Activated CD4-positive, alpha-beta memory T cell treated with anti-CD3 and anti-CD28 coated beads, Interleukin-2, amount 10 ng/mL, durations not matched to agents 7 days and 5 days (primary cell): ENCODE measurements at regions not wholly inside any gene's neighbourhood (a gene's known extent, or its start where the extent isn't known, plus 50 kb on each side); places are given as distances from the start of the nearest gene placed in this dataset.
"Not testable (repeated sequence)": the region's sequence is repeated elsewhere in the genome, so short reads cannot be mapped to it uniquely, and the experiment has no call there.

ENCODE experiments used
- CTCF ChIA-PET: fragments of 350-600 bp; sonication (Branson Sonifier 250); formaldehyde crosslinking; loops from one replicate; lab custom pipeline; 2021; ENCODE audit warnings: antibody characterized with exemption, inconsistent platforms; lab: Charles Lee
- POLR2A ChIA-PET: fragments of 350-600 bp; sonication (Branson Sonifier 250); formaldehyde crosslinking; loops from one replicate; lab custom pipeline; 2021; ENCODE audit warnings: antibody characterized with exemption; lab: Charles Lee
- DNase-seq: peaks from one replicate; pipeline ENCODE4 v3.0.0-alpha.2; 2020
- H3K27ac Mint-ChIP-seq: one replicate; pipeline ENCODE4 v1.8.0; 2021; ENCODE audit warnings: mild to moderate bottlenecking, mixed read lengths
- H3K27me3 Mint-ChIP-seq: one replicate; pipeline ENCODE4 v1.8.0; 2021; ENCODE audit warnings: mixed read lengths
- H3K36me3 Mint-ChIP-seq: one replicate; pipeline ENCODE4 v1.8.0; 2021; ENCODE audit warnings: low read depth, mixed read lengths
- H3K4me1 Mint-ChIP-seq: one replicate; pipeline ENCODE4 v1.8.0; 2021; ENCODE audit warnings: mixed read lengths
- H3K4me3 Mint-ChIP-seq: one replicate; pipeline ENCODE4 v1.8.0; 2021; ENCODE audit warnings: mild to moderate bottlenecking, mixed read lengths
- H3K9me3 Mint-ChIP-seq: one replicate; pipeline ENCODE4 v1.8.0; 2021; ENCODE audit warnings: mixed read lengths

DNA sequence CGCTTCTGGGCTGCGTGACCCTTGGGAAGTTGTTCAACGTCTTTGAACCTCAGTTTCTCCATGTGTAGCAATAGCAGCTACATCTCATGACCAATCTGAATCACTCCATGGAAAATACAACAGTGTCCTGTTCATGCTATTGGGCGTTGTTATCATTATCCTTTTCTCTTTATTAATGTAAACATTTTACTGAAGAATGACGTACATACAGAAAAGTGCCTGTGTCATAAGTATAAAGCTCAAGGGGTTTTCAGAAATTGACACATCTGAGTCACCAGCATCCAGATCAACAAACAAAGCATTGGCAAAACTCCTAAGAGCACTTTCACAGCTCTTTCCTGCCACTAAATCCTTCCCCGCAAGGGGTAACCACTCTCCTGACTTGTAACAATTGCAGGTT is 438.4 kb downstream of the XYLT1 start:
- peaks cover 6% of the 10 kb centered on the region for H3K4me1 Mint-ChIP-seq
- no peak overlapping the region for H3K27ac Mint-ChIP-seq
- no peak for DNase-seq
- H3K27me3 Mint-ChIP-seq: no peaks in the 10 kb centered on the region
- peaks cover 13% of the 10 kb centered on the region for H3K9me3 Mint-ChIP-seq
- POLR2A ChIA-PET: no interaction called here
- H3K4me3 Mint-ChIP-seq: no peak overlapping the region
- CTCF ChIA-PET: no interaction called here
- H3K36me3 Mint-ChIP-seq: peaks cover 15% of the 10 kb centered on the region

DNA sequence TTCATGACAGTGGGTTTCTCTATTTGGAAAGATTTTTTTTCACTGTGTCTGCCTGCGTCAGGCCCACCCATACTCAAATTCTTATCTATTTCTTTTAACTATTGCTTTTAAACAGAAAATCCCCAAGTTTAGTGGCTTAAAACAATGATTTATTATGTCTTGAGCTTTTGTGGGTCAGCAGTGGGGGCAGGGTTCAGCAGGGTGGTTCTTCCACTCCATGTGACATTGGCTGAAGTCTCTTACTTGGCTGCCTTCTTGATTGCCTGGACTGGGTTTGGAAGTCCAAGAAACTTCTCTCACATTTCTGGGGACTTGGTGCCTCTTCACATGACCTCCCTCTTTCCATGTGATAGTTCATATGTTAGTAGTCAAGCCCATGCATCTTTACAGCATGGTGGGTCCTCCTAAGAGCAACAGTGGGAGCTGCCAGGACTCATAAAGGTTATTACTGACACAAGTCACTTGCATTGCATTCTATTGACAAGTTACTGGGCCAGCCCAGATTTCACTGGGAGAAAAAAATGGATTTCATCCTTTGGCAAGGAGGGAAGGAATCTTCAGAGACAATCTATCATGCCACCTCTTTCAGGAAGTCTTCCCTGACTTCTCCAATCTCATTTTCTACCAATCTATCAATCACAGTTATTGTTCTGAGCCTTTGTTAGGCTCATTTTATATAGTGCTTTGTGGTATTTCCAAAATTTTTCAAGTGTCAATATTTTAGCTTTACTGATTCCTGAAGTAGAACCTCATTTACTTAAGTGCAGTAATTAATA is 436.1 kb downstream of the XYLT1 start:
- POLR2A ChIA-PET: no interaction called here
- H3K36me3 Mint-ChIP-seq: peaks cover 5% of the 10 kb centered on the region

DNA sequence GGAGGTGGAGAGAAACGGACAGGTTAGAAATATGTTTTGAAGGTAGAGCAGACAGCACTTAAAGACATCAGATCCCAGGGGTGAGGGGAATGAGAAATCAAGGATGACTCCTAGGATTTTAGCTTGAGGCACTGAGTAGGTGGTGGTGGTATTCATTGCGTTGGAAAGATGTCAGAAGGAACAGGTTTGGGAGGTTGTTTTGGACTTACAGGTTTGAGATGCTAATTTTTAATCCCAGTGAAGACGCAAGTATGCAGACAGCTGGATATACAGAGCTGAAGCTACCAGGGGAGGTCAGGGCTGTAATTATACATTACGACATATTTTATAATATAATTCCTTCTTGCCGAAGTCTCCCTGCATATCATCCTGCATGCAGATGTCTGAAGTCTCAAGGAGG is 433.3 kb downstream of the XYLT1 start:
- H3K4me3 Mint-ChIP-seq: no peak overlapping the region
- POLR2A ChIA-PET: interaction anchor here (1.2 kb wide), 1 partner anchor 21 kb away, joined by 4 read pairs; no protein-coding TSS in a partner anchor
- H3K4me1 Mint-ChIP-seq: no peaks in the 10 kb centered on the region
- CTCF ChIA-PET: no interaction called here
- no peak for DNase-seq
- no peaks in the 10 kb centered on the region for H3K9me3 Mint-ChIP-seq
- H3K27me3 Mint-ChIP-seq: no peaks in the 10 kb centered on the region
- no peak overlapping the region for H3K27ac Mint-ChIP-seq
- no peaks in the 10 kb centered on the region for H3K36me3 Mint-ChIP-seq

More for the DNA sequence above, 436.1 kb downstream of the XYLT1 start:
- H3K27ac Mint-ChIP-seq: no peak overlapping the region
- DNase-seq: no peak
- no peak overlapping the region for H3K4me3 Mint-ChIP-seq
- CTCF ChIA-PET: no interaction called here
- H3K4me1 Mint-ChIP-seq: no peaks in the 10 kb centered on the region
- peaks cover 7% of the 10 kb centered on the region for H3K9me3 Mint-ChIP-seq
- no peaks in the 10 kb centered on the region for H3K27me3 Mint-ChIP-seq

DNA sequence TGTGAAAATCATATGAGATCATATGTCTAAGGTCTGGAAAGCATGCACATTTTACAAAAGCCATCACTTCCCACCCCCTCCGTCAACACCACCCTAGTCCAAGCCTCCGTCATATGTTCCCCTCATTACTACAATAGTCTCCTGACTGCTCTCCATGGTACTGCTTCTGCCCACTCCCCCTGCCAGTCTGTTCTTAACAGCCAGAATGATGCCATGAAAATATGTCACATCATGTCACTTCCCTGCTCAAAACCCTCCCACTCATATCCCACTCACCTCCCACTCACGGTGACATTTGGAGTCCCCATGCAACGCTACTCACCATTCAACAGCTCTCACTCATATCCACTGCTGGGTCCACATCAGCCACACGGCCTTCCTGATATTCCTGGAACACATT is 432.3 kb downstream of the XYLT1 start:
- H3K4me3 Mint-ChIP-seq: no peak overlapping the region
- POLR2A ChIA-PET: interaction anchor here (1.2 kb wide), 1 partner anchor 20 kb away, joined by 4 read pairs; no protein-coding TSS in a partner anchor

DNA sequence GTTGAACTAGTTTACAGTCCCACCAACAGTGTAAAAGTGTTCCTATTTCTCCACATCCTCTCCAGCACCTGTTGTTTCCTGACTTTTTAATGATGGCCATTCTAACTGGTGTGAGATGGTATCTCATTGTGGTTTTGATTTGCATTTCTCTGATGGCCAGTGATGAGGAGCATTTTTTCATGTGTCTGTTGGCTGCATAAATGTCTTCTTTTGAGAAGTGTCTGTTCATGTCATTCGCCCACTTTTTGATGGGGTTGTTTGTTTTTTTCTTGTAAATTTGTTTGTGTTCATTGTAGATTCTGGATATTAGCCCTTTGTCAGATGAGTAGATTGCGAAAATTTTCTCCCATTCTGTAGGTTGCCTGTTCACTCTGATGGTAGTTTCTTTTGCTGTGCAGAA is 421.7 kb downstream of the XYLT1 start:
- H3K4me1 Mint-ChIP-seq, DNase-seq, H3K36me3 Mint-ChIP-seq, POLR2A ChIA-PET, H3K9me3 Mint-ChIP-seq, CTCF ChIA-PET, H3K27me3 Mint-ChIP-seq, H3K4me3 Mint-ChIP-seq, H3K27ac Mint-ChIP-seq: not testable (repeated sequence)

More for the DNA sequence above, 432.3 kb downstream of the XYLT1 start:
- CTCF ChIA-PET: no interaction called here
- Mint-ChIP-seq H3K36me3 (no peaks in the 10 kb centered on the region), H3K27me3 (no peaks in the 10 kb centered on the region), H3K9me3 (no peaks in the 10 kb centered on the region), H3K4me1 (no peaks in the 10 kb centered on the region), H3K27ac (no peak overlapping the region)
- DNase-seq: no peak

DNA sequence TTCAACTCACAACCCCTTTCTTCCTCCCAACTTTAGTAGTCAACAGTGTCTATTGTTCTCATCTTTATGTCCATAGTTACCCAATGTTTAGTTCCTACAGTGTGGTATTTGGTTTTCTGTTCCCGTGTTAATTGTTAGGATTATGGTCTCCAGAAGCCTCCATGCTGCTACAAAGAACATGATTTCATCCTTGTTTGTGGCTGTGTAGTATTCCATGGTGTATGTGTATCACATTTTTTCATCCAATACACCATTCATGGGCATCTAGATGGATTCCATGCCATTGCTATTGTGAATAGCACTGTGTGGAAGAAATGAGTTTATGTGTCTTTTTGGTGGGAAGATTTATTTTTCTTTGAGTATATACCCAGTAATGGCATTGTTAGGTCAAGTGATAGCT is 420.3 kb downstream of the XYLT1 start:
- Mint-ChIP-seq H3K36me3 (no peaks in the 10 kb centered on the region), H3K27ac (no peak overlapping the region), H3K9me3 (peaks cover 7% of the 10 kb centered on the region), H3K27me3 (no peaks in the 10 kb centered on the region), H3K4me3 (no peak overlapping the region), H3K4me1 (no peaks in the 10 kb centered on the region)
- DNase-seq: no peak
- ChIA-PET POLR2A (no interaction called here), CTCF (no interaction called here)
